SH-SY5Y (cell line): ENCODE measurements at regions not wholly inside any gene's neighbourhood (a gene's known extent, or its start where the extent isn't known, plus 50 kb on each side); places are given as distances from the start of the nearest gene placed in this dataset.

Source experiments
- GATA2 ChIP-seq: IDR thresholded peaks from 2 replicates; pipeline ENCODE4 v1.6.1; 2011; ENCODE audit warnings: mild to moderate bottlenecking, low read depth, low read length
- GATA3 ChIP-seq: IDR thresholded peaks from 2 replicates; pipeline ENCODE4 v1.6.1; 2011; ENCODE audit warnings: low read depth, mild to moderate bottlenecking, low read length, moderate library complexity

GRCh38 chr3:124512881-124513609 is 217.2 kb upstream of the UMPS start:
- no peak for TF ChIP-seq GATA3
- TF ChIP-seq GATA2, result no peak
